Endothelial cell of umbilical vein (primary cell): ENCODE measurements at regions not wholly inside any gene's neighbourhood (a gene's known extent, or its start where the extent isn't known, plus 50 kb on each side); places are given as distances from the start of the nearest gene placed in this dataset.

Experiments
- BruUV-seq: library from RNA; stranded (reverse); fragments of 400-500 nt; replicated peaks from 2 replicates; lab custom pipeline; 2021; lab: Mats Ljungman, UMichigan
- CTCF ChIA-PET: fragments of 300-600, 350-600 bp; sonication (Branson Sonifier 250); formaldehyde crosslinking; loops from one replicate; lab custom pipeline; 2021; ENCODE audit warnings: antibody characterized with exemption, inconsistent platforms; lab: Charles Lee
- POLR2A ChIA-PET: fragments of 300-600, 350-600 bp; sonication (Branson Sonifier 250); formaldehyde crosslinking; loops from one replicate; lab custom pipeline; 2021; ENCODE audit warnings: antibody characterized with exemption, inconsistent platforms; lab: Charles Lee
- DNase-seq: peaks from one replicate; pipeline ENCODE4 v3.0.0-alpha.2; 2011; ENCODE audit warnings: low read depth, low spot score
- FAIRE-seq: peaks from 2 replicates; lab custom pipeline; 2011; peaks lifted over from hg19 to GRCh38; lab: Jason Lieb, UNC
- H2AFZ ChIP-seq: 2 replicates; pipeline ENCODE4 v1.6.0; 2012; ENCODE audit warnings: low read depth, low read length, control low read depth, inconsistent platforms
- H3K27ac ChIP-seq: 2 replicates; pipeline ENCODE4 v1.5.1; 2011; ENCODE audit warnings: low read depth, mild to moderate bottlenecking, control low read depth, low read length, moderate library complexity; ENCODE audit not compliant: insufficient read depth
- H3K27me3 ChIP-seq, 2 experiments: 2 replicates each; pipeline versions ENCODE4 v1.6.0 to v1.6.1; 2011; ENCODE audit warnings: low read length in 2 of 2, mixed read lengths in 1 of 2; ENCODE audit not compliant: control insufficient read depth in 2 of 2, insufficient read depth in 2 of 2
- H3K36me3 ChIP-seq, 2 experiments: 2 replicates in 1 of 2; 3 replicates in 1 of 2; pipeline ENCODE4 v1.5.1; 2011; ENCODE audit warnings: low read length in 2 of 2, mild to moderate bottlenecking in 1 of 2, moderate library complexity in 1 of 2; ENCODE audit not compliant: control insufficient read depth in 2 of 2, insufficient read depth in 2 of 2; ENCODE audit errors: extremely low read depth in 1 of 2
- H3K4me1 ChIP-seq: 3 replicates; pipeline ENCODE4 v1.5.1; 2011; ENCODE audit warnings: mild to moderate bottlenecking, low read length; ENCODE audit not compliant: control insufficient read depth, insufficient read depth; ENCODE audit errors: extremely low read depth
- H3K4me2 ChIP-seq: 2 replicates; pipeline ENCODE4 v1.6.1; 2011; ENCODE audit warnings: low read length, control low read depth, mixed read lengths; ENCODE audit not compliant: insufficient read depth
- H3K4me3 ChIP-seq, 3 experiments: fragments of 200-600 bp in 1 of 3; sonication (generic), shearing (Covaris generic) in 1 of 3; replicated peaks in 1 of 3; 2 replicates each; pipeline ENCODE4 v1.5.1; 2011 to 2016; ENCODE audit warnings: control low read depth in 3 of 3, low read length in 3 of 3, mild to moderate bottlenecking in 2 of 3, inconsistent platforms in 1 of 3, low read depth in 1 of 3, moderate library complexity in 1 of 3; ENCODE audit not compliant: insufficient read depth in 1 of 3
- H3K79me2 ChIP-seq: 2 replicates; pipeline ENCODE4 v1.6.0; 2012; ENCODE audit warnings: low read length, inconsistent platforms; ENCODE audit not compliant: control insufficient read depth, insufficient read depth
- H3K9ac ChIP-seq: replicated peaks from 2 replicates; pipeline ENCODE3; 2011; ENCODE audit warnings: low read length, control low read depth; ENCODE audit not compliant: insufficient read depth; ENCODE audit errors: extremely low read depth
- H3K9me1 ChIP-seq: replicated peaks from 3 replicates; pipeline ENCODE4 v1.6.0; 2011; ENCODE audit warnings: mild to moderate bottlenecking, low read length; ENCODE audit not compliant: control insufficient read depth, insufficient read depth; ENCODE audit errors: extremely low read depth
- H3K9me3 ChIP-seq: replicated peaks from 2 replicates; pipeline ENCODE4 v1.5.1; 2012; ENCODE audit warnings: low read length, inconsistent platforms; ENCODE audit not compliant: control insufficient read depth, insufficient read depth
- H4K20me1 ChIP-seq: replicated peaks from 2 replicates; pipeline ENCODE3; 2011; ENCODE audit warnings: mild to moderate bottlenecking, low read length; ENCODE audit not compliant: control insufficient read depth, insufficient read depth; ENCODE audit errors: extremely low read depth
- CTCF ChIP-seq, 2 donors: IDR thresholded peaks; 1 replicate in 1 of 2; 2 replicates in 1 of 2; pipeline ENCODE4 v1.5.1; 2011; ENCODE audit warnings: low read length in 2 of 2, mild to moderate bottlenecking in 2 of 2, moderate library complexity in 2 of 2, control low read depth in 1 of 2, inconsistent platforms in 1 of 2, low read depth in 1 of 2; ENCODE audit not compliant: insufficient read depth in 1 of 2; ENCODE audit errors: extremely low read depth in 1 of 2
- EZH2 ChIP-seq: IDR thresholded peaks from 2 replicates; pipeline ENCODE4 v1.6.1; 2012; ENCODE audit warnings: borderline replicate concordance, low read depth, mild to moderate bottlenecking, moderate library complexity, low read length, inconsistent platforms; ENCODE audit not compliant: severe bottlenecking
- FOS ChIP-seq: IDR thresholded peaks from 2 replicates; pipeline ENCODE4 v1.6.1; 2011; ENCODE audit warnings: mild to moderate bottlenecking, low read length, moderate library complexity, borderline replicate concordance; ENCODE audit not compliant: insufficient read depth
- GATA2 ChIP-seq: IDR thresholded peaks from 2 replicates; pipeline ENCODE4 v1.7.0; 2011; ENCODE audit warnings: low read depth, mild to moderate bottlenecking, moderate library complexity, mixed read lengths, low read length; ENCODE audit not compliant: insufficient read length, insufficient read depth
- JUN ChIP-seq: IDR thresholded peaks from 2 replicates; pipeline ENCODE4 v1.6.1; 2011; ENCODE audit warnings: borderline replicate concordance, low read depth; ENCODE audit not compliant: insufficient read length, insufficient read depth
- MYC ChIP-seq: IDR thresholded peaks from one replicate; pipeline ENCODE4 v1.6.1; 2011; ENCODE audit warnings: mild to moderate bottlenecking, low read depth, low read length
- POLR2A ChIP-seq: IDR thresholded peaks from 2 replicates; pipeline ENCODE4 v1.6.1; 2012; ENCODE audit warnings: low read depth, mild to moderate bottlenecking, control low read depth, low read length
- POLR2AphosphoS5 ChIP-seq: IDR thresholded peaks from 2 replicates; pipeline ENCODE4 v1.6.1; 2012; ENCODE audit warnings: low read depth, mild to moderate bottlenecking, control low read depth, low read length, moderate library complexity; ENCODE audit not compliant: insufficient read depth
- dilution Hi-C: fragments of 300-500 bp; cut with MboI; formaldehyde crosslinking; loops from one replicate; pipeline ENCODE4 v1.15.0; 2019; ENCODE audit warnings: low sequenced_read_pairs; ENCODE audit not compliant: extremely low pct_ligation_motif_present
- intact Hi-C: fragments of 100-400 bp; cut with micrococcal nuclease; formaldehyde crosslinking; loops from one replicate; pipeline ENCODE4 v1.10.0; 2022
- TF ChIP-seq, protein P1 (sequence below): IDR thresholded peaks from 2 replicates; pipeline ENCODE4 v1.6.1; 2011; ENCODE audit not compliant: insufficient read depth, insufficient read length

GRCh38 chrX:43314525-43314924 is 341.6 kb upstream of the MAOA start:
- DNase-seq = no peak
- ChIA-PET POLR2A (no interaction called here), CTCF (no interaction called here)
- Histone ChIP-seq H3K36me3 (no peaks in the 10 kb centered on the region), H3K79me2 (no peaks in the 10 kb centered on the region), H3K4me2 (no peak overlapping the region), H3K9me1 (no peaks in the 10 kb centered on the region), H3K4me1 (no peaks in the 10 kb centered on the region), H3K9me3 (no peaks in the 10 kb centered on the region), H4K20me1 (no peaks in the 10 kb centered on the region), H3K27ac (no peak overlapping the region), H2AFZ (no peak overlapping the region), H3K9ac (no peak overlapping the region), H3K4me3 (no peak overlapping the region), H3K27me3 (no peaks in the 10 kb centered on the region)
- TF ChIP-seq POLR2A = no peak
- TF ChIP-seq CTCF (IDR thresholded peaks at IDR 0.05; ENCODE audit: extremely low read depth in 1 of 2, insufficient read depth in 1 of 2, low read depth in 1 of 2, low read length in 2 of 2) = no peak
- no peak for TF ChIP-seq EZH2
- TF ChIP-seq, protein P1, sequence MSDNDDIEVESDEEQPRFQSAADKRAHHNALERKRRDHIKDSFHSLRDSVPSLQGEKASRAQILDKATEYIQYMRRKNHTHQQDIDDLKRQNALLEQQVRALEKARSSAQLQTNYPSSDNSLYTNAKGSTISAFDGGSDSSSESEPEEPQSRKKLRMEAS = no peak
- no peak for TF ChIP-seq MYC
- TF ChIP-seq JUN = no peak
- TF ChIP-seq FOS = no peak
- no peak for TF ChIP-seq POLR2AphosphoS5
- no peak for TF ChIP-seq GATA2
- no peak for FAIRE-seq
- intact Hi-C loops (no loop called here), dilution Hi-C loops (no loop called here)
- no TSS peak for BruUV-seq
